Neural cell (in vitro differentiated cells): ENCODE measurements at regions not wholly inside any gene's neighbourhood (a gene's known extent, or its start where the extent isn't known, plus 50 kb on each side); places are given as distances from the start of the nearest gene placed in this dataset.

ENCODE experiments used
- EP300 ChIP-seq: fragments of 450-650 bp; conservative IDR thresholded peaks from 2 replicates; pipeline ENCODE4 v1.6.1; 2014; ENCODE audit warnings: antibody characterized with exemption, mild to moderate bottlenecking, moderate library complexity; ENCODE audit not compliant: poor library complexity, severe bottlenecking
- EZH2 ChIP-seq: fragments of 200-600, 300-800 bp; shearing (Covaris generic), sonication (generic); IDR thresholded peaks from 2 replicates; pipeline ENCODE4 v1.6.1; 2014; ENCODE audit warnings: antibody characterized with exemption, low read length, borderline replicate concordance, mild to moderate bottlenecking; ENCODE audit not compliant: insufficient read depth, poor library complexity, severe bottlenecking
- MXI1 ChIP-seq: fragments of 450-650 bp; conservative IDR thresholded peaks from 2 replicates; pipeline ENCODE4 v1.6.1; 2014; ENCODE audit warnings: antibody characterized with exemption, mild to moderate bottlenecking; ENCODE audit not compliant: poor library complexity, severe bottlenecking
- POLR2AphosphoS5 ChIP-seq: IDR thresholded peaks from 2 replicates; pipeline ENCODE4 v1.6.1; 2012
- RAD21 ChIP-seq: fragments of 450-650 bp; conservative IDR thresholded peaks from 2 replicates; pipeline ENCODE4 v1.6.1; 2014; ENCODE audit warnings: antibody characterized with exemption, mild to moderate bottlenecking, moderate library complexity
- SMC3 ChIP-seq: fragments of 450-650 bp; conservative IDR thresholded peaks from 2 replicates; pipeline ENCODE4 v1.6.1; 2014; ENCODE audit warnings: antibody characterized with exemption, mild to moderate bottlenecking, moderate library complexity; ENCODE audit not compliant: poor library complexity
- TAF1 ChIP-seq: IDR thresholded peaks from 2 replicates; pipeline ENCODE4 v1.6.1; 2012; ENCODE audit warnings: low read depth
- TF ChIP-seq, protein P1 (sequence below): fragments of 450-650 bp; IDR thresholded peaks from 2 replicates; pipeline ENCODE4 v1.5.1; 2014; ENCODE audit warnings: antibody characterized with exemption, mild to moderate bottlenecking, moderate library complexity; ENCODE audit not compliant: poor library complexity, severe bottlenecking
- TF ChIP-seq, protein P2 (sequence below): IDR thresholded peaks from 2 replicates; pipeline ENCODE4 v1.6.1; 2012; ENCODE audit warnings: borderline replicate concordance

DNA sequence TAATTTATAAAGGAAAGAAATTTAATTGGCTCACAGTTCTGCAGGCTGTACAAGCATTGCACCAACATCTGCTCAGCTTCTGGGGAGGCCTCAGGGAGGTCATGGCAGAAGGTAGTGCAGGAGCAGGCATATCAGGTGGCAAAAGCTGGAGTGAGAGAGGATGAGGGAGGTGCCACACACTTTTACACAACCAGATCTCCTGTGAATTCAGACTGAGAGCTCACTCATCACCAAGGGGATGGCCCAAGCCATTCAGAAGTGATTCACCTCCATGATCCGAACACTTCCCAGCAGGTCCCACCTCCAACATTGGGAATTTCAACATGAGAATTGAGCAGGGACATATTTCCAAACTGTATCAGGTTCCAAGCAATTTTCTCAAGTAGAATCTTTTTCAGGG lies 84.7 kb upstream of the BRINP1 start:
- TF ChIP-seq, protein P1, sequence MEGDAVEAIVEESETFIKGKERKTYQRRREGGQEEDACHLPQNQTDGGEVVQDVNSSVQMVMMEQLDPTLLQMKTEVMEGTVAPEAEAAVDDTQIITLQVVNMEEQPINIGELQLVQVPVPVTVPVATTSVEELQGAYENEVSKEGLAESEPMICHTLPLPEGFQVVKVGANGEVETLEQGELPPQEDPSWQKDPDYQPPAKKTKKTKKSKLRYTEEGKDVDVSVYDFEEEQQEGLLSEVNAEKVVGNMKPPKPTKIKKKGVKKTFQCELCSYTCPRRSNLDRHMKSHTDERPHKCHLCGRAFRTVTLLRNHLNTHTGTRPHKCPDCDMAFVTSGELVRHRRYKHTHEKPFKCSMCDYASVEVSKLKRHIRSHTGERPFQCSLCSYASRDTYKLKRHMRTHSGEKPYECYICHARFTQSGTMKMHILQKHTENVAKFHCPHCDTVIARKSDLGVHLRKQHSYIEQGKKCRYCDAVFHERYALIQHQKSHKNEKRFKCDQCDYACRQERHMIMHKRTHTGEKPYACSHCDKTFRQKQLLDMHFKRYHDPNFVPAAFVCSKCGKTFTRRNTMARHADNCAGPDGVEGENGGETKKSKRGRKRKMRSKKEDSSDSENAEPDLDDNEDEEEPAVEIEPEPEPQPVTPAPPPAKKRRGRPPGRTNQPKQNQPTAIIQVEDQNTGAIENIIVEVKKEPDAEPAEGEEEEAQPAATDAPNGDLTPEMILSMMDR, result no peak
- no peak for TF ChIP-seq POLR2AphosphoS5
- no peak for TF ChIP-seq TAF1
- no peak for TF ChIP-seq EZH2
- no peak for TF ChIP-seq EP300
- no peak for TF ChIP-seq SMC3
- TF ChIP-seq, protein P2, sequence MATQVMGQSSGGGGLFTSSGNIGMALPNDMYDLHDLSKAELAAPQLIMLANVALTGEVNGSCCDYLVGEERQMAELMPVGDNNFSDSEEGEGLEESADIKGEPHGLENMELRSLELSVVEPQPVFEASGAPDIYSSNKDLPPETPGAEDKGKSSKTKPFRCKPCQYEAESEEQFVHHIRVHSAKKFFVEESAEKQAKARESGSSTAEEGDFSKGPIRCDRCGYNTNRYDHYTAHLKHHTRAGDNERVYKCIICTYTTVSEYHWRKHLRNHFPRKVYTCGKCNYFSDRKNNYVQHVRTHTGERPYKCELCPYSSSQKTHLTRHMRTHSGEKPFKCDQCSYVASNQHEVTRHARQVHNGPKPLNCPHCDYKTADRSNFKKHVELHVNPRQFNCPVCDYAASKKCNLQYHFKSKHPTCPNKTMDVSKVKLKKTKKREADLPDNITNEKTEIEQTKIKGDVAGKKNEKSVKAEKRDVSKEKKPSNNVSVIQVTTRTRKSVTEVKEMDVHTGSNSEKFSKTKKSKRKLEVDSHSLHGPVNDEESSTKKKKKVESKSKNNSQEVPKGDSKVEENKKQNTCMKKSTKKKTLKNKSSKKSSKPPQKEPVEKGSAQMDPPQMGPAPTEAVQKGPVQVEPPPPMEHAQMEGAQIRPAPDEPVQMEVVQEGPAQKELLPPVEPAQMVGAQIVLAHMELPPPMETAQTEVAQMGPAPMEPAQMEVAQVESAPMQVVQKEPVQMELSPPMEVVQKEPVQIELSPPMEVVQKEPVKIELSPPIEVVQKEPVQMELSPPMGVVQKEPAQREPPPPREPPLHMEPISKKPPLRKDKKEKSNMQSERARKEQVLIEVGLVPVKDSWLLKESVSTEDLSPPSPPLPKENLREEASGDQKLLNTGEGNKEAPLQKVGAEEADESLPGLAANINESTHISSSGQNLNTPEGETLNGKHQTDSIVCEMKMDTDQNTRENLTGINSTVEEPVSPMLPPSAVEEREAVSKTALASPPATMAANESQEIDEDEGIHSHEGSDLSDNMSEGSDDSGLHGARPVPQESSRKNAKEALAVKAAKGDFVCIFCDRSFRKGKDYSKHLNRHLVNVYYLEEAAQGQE, result no peak
- no peak for TF ChIP-seq MXI1
- TF ChIP-seq RAD21, result no peak
